NCI-H2196 (cell line): ENCODE measurements at regions not wholly inside any gene's neighbourhood (a gene's known extent, or its start where the extent isn't known, plus 50 kb on each side); places are given as distances from the start of the nearest gene placed in this dataset.

Experiments
- DNase-seq: peaks from one replicate; lab custom pipeline; 2025; ENCODE audit not compliant: unreplicated experiment; lab: John Stamatoyannopoulos, UW

- DNase-seq = peak; percentile 82
These were observed 61.4 kb upstream of the GPR158 start for GRCh38 chr10:25113191-25114035.

GRCh38 chr10:25114036-25114411 lies 60.8 kb upstream of the GPR158 start:
- DNase-seq = no peak

- DNase-seq = no peak
These were observed 57.0 kb upstream of the GPR158 start for GRCh38 chr10:25117757-25118156.

GRCh38 chr10:25120188-25120587 lies 54.6 kb upstream of the GPR158 start:
- DNase-seq = no peak
